ENCODE measurements at regions not wholly inside any gene's neighbourhood (a gene's known extent, or its start where the extent isn't known, plus 50 kb on each side); places are given as distances from the start of the nearest gene placed in this dataset.
"Not testable (repeated sequence)": the region's sequence is repeated elsewhere in the genome, so short reads cannot be mapped to it uniquely, and the experiment has no call there.

DNA sequence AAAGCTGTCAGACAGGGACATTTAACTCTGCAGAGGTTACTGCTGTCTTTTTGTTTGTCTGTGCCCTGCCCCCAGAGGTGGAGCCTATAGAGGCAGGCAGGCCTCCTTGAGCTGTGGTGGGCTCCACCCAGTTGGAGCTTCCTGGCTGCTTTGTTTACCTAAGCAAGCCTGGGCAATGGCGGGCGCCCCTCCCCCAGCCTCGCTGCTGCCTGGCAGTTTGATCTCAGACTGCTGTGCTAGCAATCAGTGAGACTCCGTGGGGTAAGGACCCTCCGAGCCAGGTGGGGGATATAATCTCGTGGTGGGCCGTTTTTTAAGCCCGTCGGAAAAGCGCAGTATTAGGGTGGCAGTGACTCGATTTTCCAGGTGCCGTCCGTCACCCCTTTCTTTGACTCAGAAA lies 192.8 kb downstream of the AVL9 start:
- TF ChIP-seq CHD1, CEBPB, POLR2A, FOS (IDR thresholded peaks at IDR 0.05; ENCODE audit: low read depth, low read length): not testable (repeated sequence)
- TF ChIP-seq, protein P1, sequence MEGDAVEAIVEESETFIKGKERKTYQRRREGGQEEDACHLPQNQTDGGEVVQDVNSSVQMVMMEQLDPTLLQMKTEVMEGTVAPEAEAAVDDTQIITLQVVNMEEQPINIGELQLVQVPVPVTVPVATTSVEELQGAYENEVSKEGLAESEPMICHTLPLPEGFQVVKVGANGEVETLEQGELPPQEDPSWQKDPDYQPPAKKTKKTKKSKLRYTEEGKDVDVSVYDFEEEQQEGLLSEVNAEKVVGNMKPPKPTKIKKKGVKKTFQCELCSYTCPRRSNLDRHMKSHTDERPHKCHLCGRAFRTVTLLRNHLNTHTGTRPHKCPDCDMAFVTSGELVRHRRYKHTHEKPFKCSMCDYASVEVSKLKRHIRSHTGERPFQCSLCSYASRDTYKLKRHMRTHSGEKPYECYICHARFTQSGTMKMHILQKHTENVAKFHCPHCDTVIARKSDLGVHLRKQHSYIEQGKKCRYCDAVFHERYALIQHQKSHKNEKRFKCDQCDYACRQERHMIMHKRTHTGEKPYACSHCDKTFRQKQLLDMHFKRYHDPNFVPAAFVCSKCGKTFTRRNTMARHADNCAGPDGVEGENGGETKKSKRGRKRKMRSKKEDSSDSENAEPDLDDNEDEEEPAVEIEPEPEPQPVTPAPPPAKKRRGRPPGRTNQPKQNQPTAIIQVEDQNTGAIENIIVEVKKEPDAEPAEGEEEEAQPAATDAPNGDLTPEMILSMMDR (conservative IDR thresholded peaks at IDR 0.05; ENCODE audit: low read depth, low read length) = not testable (repeated sequence)
